Smooth muscle cell (in vitro differentiated cells): ENCODE measurements at regions not wholly inside any gene's neighbourhood (a gene's known extent, or its start where the extent isn't known, plus 50 kb on each side); places are given as distances from the start of the nearest gene placed in this dataset.
"Not testable (repeated sequence)": the region's sequence is repeated elsewhere in the genome, so short reads cannot be mapped to it uniquely, and the experiment has no call there.

ENCODE experiments used
- DNase-seq: peaks from one replicate; lab custom pipeline; 2025; ENCODE audit not compliant: unreplicated experiment; lab: John Stamatoyannopoulos, UW
- H2AFZ ChIP-seq: fragments of 200-600 bp; sonication (generic); 2 replicates; pipeline ENCODE4 v1.6.0; 2016; ENCODE audit warnings: antibody characterized with exemption, low read depth, mild to moderate bottlenecking
- H3F3A ChIP-seq: fragments of 200-600 bp; sonication (generic); 2 replicates; pipeline ENCODE4 v1.6.0; 2017; ENCODE audit warnings: antibody characterized with exemption, low read depth
- H3K27ac ChIP-seq: fragments of 200-600 bp; sonication (generic); 2 replicates; pipeline ENCODE4 v1.5.1; 2016; ENCODE audit warnings: low read depth, mild to moderate bottlenecking
- H3K27me3 ChIP-seq: fragments of 200-600 bp; sonication (generic); 2 replicates; pipeline ENCODE4 v1.6.1; 2016; ENCODE audit warnings: low read depth, mild to moderate bottlenecking
- H3K36me3 ChIP-seq: fragments of 200-600 bp; sonication (generic); 2 replicates; pipeline ENCODE4 v1.5.1; 2016; ENCODE audit warnings: low read depth
- H3K4me1 ChIP-seq: fragments of 200-600 bp; sonication (generic); 2 replicates; pipeline ENCODE4 v1.5.1; 2016; ENCODE audit warnings: low read depth
- H3K4me2 ChIP-seq: fragments of 200-600 bp; sonication (generic); 2 replicates; pipeline ENCODE4 v1.6.0; 2016; ENCODE audit warnings: mild to moderate bottlenecking
- H3K4me3 ChIP-seq: fragments of 200-600 bp; sonication (generic); 2 replicates; pipeline ENCODE4 v1.5.1; 2016; ENCODE audit warnings: mild to moderate bottlenecking
- H3K79me2 ChIP-seq: fragments of 200-600 bp; sonication (generic); 2 replicates; pipeline ENCODE4 v1.6.0; 2016; ENCODE audit warnings: low read depth, mild to moderate bottlenecking
- H3K9ac ChIP-seq: fragments of 200-600 bp; sonication (generic); 2 replicates; pipeline ENCODE4 v1.6.0; 2016; ENCODE audit warnings: low read depth
- H3K9me3 ChIP-seq: fragments of 200-600 bp; sonication (generic); replicated peaks from 2 replicates; pipeline ENCODE4 v1.5.1; 2016; ENCODE audit warnings: low read depth
- H4K20me1 ChIP-seq: fragments of 200-600 bp; sonication (generic); 2 replicates; pipeline ENCODE4 v1.6.0; 2016; ENCODE audit warnings: low read depth
- WGBS: methylation state at CpG from one replicate; pipeline ENCODE4 v1.1.7; 2016; ENCODE audit warnings: low lambda C conversion rate; 5-methylcytosine and 5-hydroxymethylcytosine counted together
- TF ChIP-seq, protein P1 (sequence below): fragments of 200-600 bp; sonication (generic); IDR thresholded peaks from 2 replicates; pipeline ENCODE4 v1.5.1; 2017; ENCODE audit warnings: borderline replicate concordance, mild to moderate bottlenecking, antibody characterized with exemption; ENCODE audit not compliant: insufficient read depth, poor library complexity, severe bottlenecking

DNA sequence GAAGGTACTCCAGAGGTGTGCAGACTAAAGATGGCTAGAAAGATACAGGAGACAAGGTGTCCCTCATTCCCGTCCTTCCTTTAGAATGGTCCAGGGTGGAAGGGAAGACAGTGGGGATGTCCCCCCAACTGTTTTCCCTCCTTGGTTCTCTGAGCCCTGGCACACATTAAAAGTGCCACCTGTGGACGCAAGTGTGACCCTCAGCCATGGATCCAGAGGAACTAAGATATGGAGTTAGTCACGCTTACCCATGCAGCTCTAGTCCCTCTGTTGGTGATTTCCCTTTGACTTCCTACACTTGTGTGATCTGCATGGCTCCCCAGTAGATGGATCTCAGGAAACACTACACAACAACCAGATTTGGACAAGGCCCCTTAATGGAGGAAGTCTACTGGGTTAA, 113.1 kb upstream of the SRD5A2 start:
- TF ChIP-seq, protein P1, sequence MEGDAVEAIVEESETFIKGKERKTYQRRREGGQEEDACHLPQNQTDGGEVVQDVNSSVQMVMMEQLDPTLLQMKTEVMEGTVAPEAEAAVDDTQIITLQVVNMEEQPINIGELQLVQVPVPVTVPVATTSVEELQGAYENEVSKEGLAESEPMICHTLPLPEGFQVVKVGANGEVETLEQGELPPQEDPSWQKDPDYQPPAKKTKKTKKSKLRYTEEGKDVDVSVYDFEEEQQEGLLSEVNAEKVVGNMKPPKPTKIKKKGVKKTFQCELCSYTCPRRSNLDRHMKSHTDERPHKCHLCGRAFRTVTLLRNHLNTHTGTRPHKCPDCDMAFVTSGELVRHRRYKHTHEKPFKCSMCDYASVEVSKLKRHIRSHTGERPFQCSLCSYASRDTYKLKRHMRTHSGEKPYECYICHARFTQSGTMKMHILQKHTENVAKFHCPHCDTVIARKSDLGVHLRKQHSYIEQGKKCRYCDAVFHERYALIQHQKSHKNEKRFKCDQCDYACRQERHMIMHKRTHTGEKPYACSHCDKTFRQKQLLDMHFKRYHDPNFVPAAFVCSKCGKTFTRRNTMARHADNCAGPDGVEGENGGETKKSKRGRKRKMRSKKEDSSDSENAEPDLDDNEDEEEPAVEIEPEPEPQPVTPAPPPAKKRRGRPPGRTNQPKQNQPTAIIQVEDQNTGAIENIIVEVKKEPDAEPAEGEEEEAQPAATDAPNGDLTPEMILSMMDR, result no peak
- Histone ChIP-seq H3K36me3 (no peaks in the 10 kb centered on the region), H3K9ac (no peak overlapping the region), H2AFZ (no peak overlapping the region), H4K20me1 (no peaks in the 10 kb centered on the region), H3F3A (no peaks in the 10 kb centered on the region), H3K79me2 (no peaks in the 10 kb centered on the region), H3K9me3 (peaks cover 16% of the 10 kb centered on the region), H3K4me1 (no peaks in the 10 kb centered on the region), H3K4me3 (no peak overlapping the region), H3K4me2 (no peak overlapping the region), H3K27me3 (no peaks in the 10 kb centered on the region), H3K27ac (no peak overlapping the region)
- no peak for DNase-seq
- WGBS, result 79% methylated on average over 3 of the region's 3 CpGs

DNA sequence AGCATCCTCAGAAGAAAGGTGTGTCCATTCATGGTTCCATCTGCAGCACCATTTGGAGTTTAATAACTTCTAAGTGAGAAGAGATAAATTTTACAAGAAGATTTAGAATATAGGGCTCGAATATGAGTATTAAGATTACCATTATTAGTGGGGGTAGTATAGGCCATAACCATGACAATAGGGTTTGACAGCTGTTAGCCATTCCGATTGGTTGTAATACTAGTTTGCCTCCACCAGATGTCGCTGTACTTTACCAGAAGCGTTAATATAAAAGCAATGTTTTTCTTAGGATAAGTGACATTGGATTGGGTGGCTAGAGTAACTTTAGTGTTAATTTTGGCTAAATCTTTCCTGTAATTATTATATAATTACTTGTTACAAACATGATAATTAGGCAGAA, 107.5 kb upstream of the SRD5A2 start:
- no peak for DNase-seq
- no peaks in the 10 kb centered on the region for H3K27me3 ChIP-seq
- H3K4me3 ChIP-seq, result no peak overlapping the region
- 43% methylated on average over 4 of the region's 4 CpGs for WGBS
- TF ChIP-seq, protein P1, result peak; percentile 55
- no peak overlapping the region for H3K27ac ChIP-seq
- no peak overlapping the region for H3K4me2 ChIP-seq
- H4K20me1 ChIP-seq, result no peaks in the 10 kb centered on the region
- H3F3A ChIP-seq, result no peaks in the 10 kb centered on the region
- no peak overlapping the region for H3K9ac ChIP-seq
- H3K79me2 ChIP-seq, result no peaks in the 10 kb centered on the region
- H3K4me1 ChIP-seq, result no peaks in the 10 kb centered on the region
- peaks cover 3% of the 10 kb centered on the region for H3K9me3 ChIP-seq
- no peaks in the 10 kb centered on the region for H3K36me3 ChIP-seq
- H2AFZ ChIP-seq, result no peak overlapping the region

DNA sequence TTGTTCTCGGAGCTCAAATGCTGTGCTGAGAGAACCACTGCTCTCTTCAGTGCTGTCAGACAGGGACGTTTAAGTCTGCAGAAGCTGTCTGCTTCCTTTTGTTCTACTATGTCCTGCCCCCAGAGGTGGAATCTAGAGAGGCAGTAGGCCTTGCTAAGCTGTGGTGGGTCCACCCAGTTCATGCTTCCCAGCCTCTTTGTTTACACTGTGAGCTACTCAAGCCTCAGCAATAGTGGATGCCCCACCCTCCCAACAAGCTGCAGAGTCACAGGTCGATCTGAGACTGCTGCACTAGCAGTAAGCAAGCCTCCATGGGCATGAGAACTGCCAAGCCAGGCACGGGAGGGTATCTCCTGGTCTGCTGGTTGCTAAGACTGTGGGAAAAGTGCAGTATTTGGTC, 102.8 kb upstream of the SRD5A2 start:
- WGBS, result 53% methylated on average over 4 of the region's 4 CpGs
- DNase-seq, H3F3A ChIP-seq: not testable (repeated sequence)

DNA sequence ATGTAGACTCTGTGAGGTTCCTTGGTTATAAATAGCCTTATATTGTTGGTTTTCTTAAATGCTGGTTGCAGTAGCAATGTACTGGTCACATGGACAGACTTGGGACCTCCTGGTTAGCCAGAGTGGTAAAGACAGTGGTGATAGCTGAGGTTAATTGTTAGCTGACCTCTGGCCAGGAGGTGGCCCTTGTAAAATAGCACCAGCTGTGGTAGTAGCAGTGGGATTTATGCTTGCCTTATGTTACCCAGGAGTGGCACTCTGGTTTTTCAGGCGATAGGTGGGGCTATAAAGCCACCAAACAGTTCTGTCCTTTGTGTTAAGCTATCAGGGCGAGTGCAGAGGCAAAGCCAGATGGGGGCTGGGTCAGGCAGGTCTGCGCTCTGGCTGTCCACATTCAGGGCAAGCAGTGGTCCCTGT, 94.8 kb upstream of the SRD5A2 start:
- Histone ChIP-seq H4K20me1 (no peaks in the 10 kb centered on the region), H3K4me2 (no peak overlapping the region), H3K4me3 (no peak overlapping the region), H3K36me3 (no peaks in the 10 kb centered on the region), H3K79me2 (no peaks in the 10 kb centered on the region), H3K27me3 (no peaks in the 10 kb centered on the region), H3K4me1 (no peaks in the 10 kb centered on the region), H3K27ac (no peak overlapping the region), H3F3A (no peaks in the 10 kb centered on the region), H3K9ac (no peak overlapping the region), H2AFZ (no peak overlapping the region), H3K9me3 (no peaks in the 10 kb centered on the region)
- TF ChIP-seq, protein P1, result no peak
- 44% methylated on average over 3 of the region's 3 CpGs for WGBS
- no peak for DNase-seq

More for the DNA sequence above, 102.8 kb upstream of the SRD5A2 start:
- not testable (repeated sequence) for H3K27ac ChIP-seq, H3K36me3 ChIP-seq, H4K20me1 ChIP-seq, H3K9ac ChIP-seq, H3K79me2 ChIP-seq, H3K4me2 ChIP-seq, H3K4me1 ChIP-seq, H3K4me3 ChIP-seq, H2AFZ ChIP-seq, H3K27me3 ChIP-seq, H3K9me3 ChIP-seq
